ENCODE measurements at regions not wholly inside any gene's neighbourhood (a gene's known extent, or its start where the extent isn't known, plus 50 kb on each side); places are given as distances from the start of the nearest gene placed in this dataset.

DNA sequence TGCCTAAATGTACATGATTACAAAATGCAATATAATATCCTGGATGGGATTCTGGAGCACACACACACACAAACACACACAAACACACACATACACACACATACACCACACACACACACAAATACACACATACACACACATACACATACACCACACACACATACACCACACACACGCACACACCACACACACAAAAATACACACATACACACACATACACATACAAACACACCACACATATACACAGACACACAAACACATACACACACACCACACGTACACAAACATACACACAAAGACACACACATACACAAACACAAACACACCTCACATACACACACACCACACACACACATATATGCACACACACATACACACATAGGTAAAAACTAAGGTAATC, 134.6 kb upstream of the SYNDIG1 start:
- DNase-seq (ENCODE audit: low read depth) = no peak

DNA sequence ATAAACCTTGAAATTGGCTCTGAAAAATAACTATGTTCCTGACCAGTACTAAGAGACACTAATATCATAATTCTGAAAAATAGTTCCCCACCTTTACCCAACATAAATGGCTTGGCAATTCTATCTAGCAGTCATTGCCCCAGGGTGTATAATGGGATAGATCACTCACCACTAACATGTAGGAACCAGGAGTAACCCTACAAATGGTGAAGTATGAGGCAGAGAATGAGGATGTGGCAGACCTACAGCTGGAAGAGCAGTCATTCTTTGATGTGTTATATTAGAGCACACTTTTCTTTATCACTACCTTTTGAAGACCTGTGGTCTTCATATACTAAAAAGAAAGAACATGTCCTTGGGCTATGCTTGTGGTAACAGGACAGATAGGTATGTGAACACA, 136.5 kb upstream of the SYNDIG1 start:
- DNase-seq (ENCODE audit: low read depth) = no peak

DNA sequence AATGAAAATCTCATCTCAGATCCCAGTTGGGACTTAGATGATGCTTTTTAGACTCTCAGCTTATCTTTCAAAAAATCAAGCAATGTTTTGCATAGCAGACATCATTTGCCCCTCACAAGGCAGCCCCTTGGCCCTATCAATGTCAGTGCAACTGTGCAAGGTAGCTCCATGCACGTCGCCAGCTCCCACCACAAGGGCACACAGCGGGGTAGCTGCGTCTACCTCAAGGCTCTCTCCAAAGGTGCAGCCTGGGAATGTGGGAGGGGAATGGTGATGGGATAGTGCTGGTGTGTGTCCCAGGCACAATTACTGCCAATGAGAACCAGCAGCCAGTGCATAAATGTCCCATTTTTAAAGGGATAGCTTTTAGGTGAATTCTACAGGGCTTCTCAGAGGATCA, 137.5 kb upstream of the SYNDIG1 start:
- no peak for DNase-seq (ENCODE audit: low read depth)

DNA sequence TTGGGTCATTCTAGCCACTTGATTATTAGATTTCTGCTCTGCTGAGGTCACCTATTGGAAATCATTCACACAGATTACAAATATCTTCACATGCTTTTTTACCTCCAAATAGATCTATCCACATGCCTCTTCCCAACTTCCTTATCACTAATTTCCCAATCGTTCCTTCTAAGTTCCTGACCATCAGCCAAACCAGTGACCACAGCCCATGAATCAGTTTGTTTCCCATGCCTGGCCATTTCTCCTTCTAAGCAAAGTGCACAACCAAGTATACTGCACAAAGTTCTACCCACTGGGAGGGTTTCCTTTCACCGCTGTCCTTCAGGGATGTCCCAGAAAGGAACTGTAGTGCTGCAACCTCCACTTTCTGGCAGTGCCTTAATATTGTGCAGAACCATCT, 140.5 kb upstream of the SYNDIG1 start:
- DNase-seq (ENCODE audit: low read depth) = no peak

DNA sequence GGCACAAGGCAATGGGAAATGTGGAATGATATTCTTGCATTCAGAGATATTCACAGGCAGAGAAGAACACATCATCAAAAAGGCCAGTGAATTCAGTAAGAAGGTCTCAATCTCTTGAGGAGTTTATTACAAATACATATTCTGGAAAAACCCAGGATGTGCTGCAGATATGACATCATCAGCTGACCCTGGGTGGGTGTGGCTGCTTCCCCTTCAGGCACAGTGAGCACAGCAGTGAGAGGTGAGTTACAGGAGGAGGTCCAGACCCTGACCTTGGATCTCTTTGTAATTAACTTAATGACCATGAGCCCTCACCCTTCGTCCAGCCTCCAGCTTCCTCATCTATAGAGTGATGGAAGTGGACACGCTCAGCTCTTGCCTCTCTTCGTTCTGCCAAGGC, 147.5 kb upstream of the SYNDIG1 start:
- DNase-seq (ENCODE audit: low read depth) = no peak

DNA sequence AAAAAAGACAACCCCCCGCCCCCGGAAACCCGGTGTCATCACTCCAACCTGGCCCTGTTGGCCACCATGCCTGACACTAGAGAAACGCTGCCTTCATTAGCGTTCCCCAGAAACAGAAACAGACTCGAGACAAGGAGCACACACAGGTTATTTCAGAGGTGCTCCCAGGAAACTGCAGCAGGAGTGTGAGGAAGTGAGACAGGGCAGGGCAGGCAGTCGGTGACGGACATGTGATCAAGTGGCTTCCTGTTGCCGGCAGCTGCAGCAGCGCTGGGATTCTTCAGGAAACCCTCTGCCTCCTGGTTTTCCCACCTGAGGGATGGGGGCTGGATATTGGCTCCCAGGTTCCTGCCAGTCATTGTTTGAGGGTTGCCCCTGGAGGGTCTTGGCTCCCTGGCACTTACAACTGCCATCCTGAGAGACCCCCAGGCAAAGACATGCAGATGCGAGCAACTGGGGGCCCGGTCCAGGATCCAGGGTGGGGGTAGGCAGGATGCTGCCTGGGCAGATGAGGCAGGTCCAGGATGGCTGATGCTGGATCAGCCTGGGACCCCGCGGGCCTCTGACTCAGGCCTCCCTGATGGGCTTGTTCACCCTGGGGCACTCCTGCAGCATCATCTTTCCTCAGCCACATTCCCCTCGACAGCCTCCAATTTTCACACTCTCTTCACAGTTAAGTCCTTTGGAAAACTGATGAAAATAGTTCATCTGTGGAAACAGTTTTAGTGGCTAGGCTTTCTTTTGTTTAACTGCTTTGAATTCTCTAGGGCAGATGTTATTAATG, 150.7 kb upstream of the SYNDIG1 start:
- DNase-seq (ENCODE audit: low read depth) = no peak

DNA sequence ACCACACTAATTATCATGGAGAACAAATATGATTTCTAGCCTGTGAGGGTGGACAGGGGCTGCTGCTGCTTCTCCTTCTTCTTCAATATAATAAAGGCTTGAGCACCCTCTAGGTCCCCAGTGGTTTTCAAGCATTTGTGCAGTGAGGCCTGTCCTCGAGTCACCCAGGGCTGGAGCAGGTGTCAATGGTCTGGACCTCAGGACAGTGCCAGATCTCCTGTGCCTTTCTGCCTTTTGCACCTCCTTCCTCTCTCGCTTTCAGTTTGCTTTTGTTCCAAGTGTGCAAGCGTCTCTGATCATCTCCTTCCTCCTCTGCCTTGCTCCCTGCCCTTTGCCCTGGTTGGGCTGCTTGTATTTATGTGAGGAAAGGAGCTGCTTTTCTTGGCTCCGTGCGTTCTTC, 152.2 kb upstream of the SYNDIG1 start:
- no peak for DNase-seq (ENCODE audit: low read depth)

DNA sequence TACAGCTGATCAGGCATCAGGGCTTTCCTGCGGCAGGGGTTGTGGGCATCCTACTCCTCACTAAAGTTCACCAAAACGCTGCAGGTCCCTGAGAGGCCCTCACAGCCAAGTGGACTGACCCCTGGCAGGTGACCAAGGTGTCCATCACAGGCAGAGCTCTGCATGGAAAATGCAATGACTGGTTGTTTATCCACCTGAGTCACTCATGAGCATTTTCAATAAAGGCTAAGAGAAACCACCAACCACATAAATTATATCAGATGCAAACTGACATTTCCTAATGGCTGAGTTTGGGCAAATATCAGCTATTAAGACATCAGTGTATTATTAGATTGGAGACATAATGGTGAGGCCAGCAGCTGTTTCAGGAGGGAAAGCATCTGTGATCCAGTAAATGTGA, 152.7 kb upstream of the SYNDIG1 start:
- DNase-seq (ENCODE audit: low read depth) = no peak

DNA sequence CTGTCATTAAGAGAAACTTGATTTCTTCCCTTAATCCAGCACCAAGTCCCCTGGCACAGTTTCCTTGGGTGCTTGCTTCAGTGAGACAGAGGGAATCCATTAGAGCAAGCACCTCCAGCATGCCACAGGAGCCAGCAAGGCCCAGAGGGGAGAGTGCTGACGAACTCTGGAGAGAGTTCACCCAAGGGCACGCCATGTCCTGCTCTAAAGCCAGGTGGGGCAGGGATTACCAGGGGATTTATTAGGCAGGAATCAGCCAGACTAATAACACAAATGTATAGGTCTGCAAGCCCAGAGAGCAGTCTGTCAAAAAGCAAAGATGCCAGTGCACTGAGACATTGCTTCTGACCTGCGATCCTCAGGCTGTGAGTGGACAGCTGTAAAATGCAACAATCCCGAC, 155.4 kb upstream of the SYNDIG1 start:
- no peak for DNase-seq (ENCODE audit: low read depth)

DNA sequence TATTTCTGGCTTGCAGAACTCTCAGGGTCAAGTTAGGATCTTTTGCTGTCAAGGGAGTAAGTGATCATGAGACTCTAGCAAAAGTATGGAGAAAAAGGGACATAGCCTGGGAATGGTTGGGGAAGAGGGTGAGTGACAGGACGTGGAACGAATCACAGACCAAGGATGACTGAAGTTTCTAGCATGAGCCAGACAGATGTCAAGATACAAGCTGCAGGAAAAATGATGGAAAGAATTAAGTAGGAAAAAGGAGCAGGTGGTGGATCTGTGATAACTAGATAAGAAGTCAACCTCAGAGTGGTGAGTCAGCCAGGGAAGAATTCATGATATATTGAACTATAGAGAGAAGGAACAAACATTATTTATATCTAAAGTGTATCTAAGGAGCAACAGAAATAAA, 159.8 kb upstream of the SYNDIG1 start:
- no peak for DNase-seq (ENCODE audit: low read depth)

DNA sequence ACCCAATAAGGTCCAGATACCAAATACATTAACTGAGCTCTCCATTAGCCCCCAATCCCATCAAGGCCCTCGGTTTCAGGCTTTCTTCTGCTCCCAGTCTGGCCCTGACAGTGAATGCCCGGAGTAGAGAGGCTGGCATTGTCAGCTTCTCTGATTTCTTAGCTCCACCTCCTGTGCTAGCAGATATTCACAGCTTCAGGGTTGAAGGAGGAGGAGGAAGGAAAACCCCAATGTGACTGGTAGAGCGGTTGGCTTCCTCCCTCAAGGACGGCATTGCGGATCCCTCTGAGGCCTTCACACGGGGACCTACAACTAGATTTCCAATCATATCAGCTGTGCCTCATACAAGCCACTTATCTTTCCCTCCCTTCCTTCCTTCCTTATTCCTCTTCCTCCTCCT, 164.1 kb upstream of the SYNDIG1 start:
- no peak for DNase-seq (ENCODE audit: low read depth)

DNA sequence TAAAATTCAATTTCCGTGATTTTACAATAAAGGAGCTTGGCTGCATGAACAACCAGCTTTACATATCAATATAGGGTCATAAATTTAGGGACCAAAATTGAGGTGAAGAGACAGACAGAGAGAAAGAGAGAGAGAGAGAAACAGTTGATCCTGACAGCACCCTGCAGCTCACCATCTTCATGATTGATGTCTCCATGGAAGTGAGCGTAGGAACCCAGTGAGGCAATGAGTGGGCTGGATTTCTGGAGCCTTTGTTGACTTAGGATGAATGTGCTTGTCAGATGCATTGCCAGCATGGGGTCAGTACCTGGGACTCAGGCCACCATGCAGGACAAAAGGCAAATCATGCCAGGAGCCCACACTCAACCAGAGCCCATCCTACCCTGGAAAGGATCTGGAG, 165.1 kb upstream of the SYNDIG1 start:
- DNase-seq (ENCODE audit: low read depth) = no peak

DNA sequence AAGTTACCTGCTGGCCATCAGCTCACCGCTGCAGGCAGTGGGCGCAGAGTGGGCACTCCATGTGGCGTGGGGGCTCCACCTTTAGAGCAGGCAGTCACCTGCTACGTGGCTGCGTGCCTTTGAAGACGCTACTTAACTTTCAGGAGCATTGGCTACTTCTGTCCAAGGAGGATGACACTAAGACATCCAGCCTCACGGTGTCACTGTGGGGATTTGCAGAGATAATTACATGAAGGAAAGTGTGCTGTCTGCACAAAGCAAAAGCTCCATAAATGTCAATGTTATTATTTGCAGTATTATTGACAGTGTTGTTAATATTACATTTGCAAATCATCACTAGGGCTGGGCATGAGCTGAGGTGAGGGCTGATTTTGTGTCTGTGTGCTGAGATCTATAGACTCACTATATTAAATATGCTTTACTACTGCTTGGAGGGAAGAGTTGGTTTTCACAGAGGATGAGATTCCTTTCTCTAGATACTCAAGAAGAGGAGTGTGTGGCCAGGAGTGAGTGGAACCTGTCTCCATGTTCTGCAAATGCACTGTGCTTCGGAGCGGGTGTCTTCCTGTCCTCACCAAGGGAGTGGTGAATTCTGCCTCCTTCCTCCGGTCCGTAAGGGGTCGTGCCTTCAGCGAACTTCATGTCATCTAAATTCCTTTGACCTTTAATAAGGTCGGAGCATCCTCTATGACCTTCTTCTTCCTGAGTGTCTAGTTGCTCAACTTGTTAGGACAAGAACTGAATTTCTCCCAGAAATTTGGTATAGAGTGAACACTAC, 165.8 kb upstream of the SYNDIG1 start:
- DNase-seq (ENCODE audit: low read depth) = no peak

DNA sequence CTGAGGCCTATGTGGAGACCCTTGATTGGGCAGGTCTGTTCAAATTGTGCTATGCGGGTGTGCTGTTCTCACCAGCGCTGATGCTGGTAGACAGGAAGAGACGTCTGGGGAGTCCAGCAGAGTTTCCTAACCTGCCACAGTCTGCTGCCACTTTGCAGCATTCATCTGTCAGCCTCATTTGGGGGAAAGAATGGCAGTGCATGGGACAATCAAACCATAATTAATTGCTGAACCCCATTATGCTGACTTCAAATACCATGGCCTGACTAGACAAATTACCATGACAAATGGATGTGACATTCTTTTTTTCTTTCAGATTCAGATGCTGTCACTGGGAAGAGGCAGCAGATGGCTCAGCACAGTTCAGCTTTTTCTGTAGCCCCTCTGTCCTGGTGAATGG, 171.4 kb upstream of the SYNDIG1 start:
- no peak for DNase-seq (ENCODE audit: low read depth)

DNA sequence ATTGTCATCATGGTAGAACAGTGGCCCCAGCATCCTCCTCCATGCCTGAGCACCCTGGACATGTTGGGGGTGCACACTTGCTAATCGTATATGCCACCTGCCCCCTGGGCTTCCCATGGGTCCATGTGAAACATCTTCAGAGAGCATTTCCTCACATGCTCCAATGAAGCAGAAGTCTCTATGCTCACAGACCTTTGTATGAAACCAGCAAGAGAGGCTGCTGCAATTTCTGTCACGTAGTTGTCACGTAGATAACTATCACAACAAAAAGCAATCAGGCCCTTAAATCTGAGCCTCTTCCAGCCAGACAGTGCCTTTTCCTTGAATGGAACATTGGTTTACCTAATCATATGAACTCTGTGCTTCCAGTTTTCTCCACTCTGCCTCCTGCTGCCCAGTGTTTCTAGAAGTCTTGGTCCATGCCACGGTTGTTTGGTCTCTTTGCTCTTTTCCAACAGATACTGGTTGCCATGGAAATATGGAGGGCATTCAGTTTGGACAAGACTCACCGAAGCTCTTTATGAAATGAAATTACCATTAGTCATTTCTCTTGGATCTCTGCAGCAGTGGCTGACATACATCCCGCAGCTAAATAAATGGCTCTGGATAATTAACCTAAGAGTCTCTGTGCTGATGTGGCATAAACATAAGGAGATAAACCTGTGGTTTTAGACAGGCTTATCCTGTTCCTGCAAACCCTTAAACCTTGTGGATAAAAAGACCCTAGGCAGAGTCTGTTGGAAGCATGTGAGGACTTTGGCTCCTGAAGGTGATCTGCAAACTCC, 172.8 kb upstream of the SYNDIG1 start:
- DNase-seq (ENCODE audit: low read depth) = no peak

DNA sequence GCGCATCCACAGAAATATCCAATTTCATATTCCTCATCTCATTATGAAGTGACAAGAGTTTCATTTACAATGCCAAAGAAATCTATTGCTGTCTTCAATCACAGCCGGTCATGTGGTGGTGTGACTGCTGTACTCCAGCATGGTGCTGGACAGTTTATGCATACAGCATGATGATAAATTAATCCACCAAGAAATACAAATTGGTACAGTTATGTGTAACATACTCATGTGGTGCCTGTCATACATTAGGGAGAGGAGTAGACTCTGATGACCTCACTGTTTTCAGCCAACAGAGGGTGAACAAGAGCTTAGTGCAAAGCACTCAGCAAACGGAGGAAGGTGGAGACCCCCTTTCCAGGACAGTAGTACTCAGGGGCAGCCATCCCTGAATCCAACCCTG, 178.4 kb upstream of the SYNDIG1 start:
- DNase-seq (ENCODE audit: low read depth) = no peak

DNA sequence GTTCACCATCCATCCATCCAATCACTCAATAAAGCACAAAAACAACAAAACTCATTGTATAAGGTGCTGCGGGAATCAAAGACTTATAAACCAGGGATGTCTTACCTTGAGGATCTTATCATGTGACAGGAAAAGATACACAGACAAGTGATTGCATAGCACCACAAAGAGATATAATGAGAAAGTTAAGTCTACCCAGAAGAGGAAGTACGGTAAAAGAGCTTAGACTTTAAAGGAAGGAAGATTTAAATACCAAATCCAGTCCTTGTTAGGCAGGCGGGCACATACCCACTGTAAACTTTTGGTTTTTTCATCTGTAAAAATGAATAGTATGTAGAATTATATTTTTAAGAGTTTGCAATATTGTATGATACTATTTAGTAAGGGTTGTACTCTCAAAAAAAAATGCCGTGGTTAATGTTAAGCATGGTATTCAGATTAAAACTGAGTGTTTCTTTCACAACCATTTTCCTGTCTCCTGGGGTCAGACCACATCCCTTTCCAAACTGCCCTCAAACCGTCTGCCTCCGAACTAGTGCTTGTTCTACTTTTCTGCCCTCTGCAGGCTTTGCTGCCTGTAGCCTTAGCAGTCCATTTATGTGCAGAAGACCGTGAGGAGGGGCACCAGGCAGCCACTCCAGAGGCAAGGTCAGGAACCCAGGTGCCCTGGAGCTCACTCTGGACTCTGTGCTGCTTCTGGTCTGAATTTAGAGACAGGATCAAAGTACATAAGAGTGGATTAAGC, 179.5 kb upstream of the SYNDIG1 start:
- no peak for DNase-seq (ENCODE audit: low read depth)

DNA sequence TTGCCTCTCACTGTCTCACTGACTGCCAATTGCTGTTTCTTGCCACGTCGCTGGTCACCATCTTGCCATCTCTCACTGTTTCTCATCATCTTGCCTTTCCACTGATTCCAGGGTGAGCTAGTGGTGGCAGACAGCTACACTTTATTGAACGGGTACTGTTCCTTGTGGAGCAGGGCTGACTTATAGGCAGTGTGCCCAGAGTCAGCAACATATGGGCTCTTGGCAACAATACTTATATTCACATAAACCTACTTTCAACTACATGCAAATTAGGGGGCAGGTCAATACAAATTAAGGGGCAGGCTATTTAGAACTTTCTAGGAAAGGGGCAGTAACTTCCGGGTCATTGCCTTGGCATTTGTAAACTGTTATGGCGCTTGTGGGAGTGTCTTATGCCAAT, 186.2 kb upstream of the SYNDIG1 start:
- no peak for DNase-seq (ENCODE audit: low read depth)

DNA sequence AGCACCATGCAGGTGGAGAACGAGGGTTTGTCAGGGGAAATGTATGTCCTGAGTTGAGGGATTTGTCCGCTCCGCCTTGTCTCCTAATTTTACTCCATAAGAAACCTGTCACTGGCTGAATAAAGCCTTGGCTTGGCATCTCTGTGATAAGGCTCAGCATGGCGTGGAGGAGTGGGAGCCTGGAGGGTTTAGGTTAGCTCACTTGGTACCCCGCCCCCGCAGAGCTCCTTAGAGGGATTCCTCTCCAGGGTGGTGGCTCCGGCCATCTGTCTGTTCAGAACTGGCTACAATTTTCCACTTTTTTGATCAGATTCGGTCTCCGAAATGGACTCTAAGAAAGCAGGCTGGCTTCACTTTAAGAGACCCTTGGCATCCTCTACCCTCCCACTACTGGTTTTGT, 192.2 kb upstream of the SYNDIG1 start:
- DNase-seq (ENCODE audit: low read depth) = no peak

DNA sequence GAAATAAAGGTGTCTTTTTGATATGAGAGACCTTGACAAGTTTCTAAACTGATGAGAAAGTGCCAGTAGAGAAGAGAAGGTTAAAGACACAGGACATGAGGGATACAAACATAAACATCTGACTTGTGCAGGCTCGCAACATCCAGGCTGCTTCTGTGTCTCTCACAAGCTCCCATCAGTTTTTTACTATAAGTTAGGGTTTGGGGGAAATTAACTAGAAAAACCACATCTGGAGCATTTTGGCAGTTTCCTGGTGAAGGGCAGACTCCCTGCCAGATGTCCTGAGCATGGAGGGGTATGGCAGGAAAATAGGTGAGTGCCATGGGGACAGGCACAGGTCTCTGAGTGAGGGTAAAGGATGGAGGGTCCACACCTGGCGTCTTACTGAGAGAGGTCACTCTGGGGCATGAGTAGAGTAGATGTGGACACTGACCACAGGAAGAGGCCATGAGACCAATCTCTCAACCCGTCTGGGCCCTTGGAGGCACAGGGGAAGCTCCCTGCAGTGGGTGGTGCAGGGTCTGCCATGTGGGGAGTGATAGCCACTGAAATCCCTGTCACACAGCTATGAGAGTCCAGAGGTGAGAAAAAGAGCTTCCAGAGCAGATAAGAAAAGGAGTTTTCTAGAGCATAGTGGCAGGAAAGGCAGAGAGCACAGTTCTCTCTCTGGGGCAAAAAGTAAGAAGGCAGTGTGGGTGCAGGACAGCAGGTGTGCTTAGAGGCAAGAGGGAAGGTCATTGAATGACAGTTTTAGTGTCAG, 193.3 kb upstream of the SYNDIG1 start:
- no peak for DNase-seq (ENCODE audit: low read depth)

DNA sequence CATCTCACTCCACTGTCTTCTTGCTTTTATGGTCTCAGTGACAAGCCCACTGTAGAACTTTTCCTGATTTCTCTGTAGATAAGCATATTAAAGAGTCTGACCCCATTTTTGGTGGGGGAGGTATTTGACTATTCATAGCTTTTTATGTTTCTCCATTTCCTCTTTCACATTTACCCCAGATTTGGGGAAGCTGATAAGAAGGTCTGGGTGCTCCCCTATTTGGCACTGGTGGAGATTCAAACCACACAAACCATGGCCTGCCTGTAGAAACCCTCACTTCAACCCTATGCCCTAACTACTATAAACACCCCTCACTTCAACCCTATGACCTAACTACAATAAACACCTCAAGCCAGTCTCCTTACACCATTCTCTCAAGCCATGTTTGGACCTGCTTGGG, 196.2 kb upstream of the SYNDIG1 start:
- no peak for DNase-seq (ENCODE audit: low read depth)

DNA sequence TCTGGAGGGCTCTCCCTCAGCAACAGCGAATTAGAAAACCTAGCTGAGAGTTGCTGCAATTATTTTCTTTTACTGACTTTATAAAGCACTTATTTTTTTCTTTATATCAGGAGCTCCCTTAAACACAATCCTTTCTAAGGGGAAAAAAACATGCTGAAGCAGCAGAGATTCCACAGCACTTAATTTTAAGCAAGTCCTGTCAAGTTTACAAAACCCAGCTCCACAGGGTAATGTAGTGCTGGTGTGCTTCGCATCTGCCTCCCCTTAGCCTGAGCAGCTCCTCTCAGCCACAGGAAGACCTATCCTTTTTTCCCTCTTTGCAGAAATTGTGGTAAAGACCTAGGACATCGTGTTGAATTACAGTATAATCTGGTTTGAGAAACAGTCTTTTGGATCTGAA, 208.1 kb upstream of the SYNDIG1 start:
- DNase-seq (ENCODE audit: low read depth) = no peak
